Smooth muscle cell (in vitro differentiated cells): ENCODE measurements at regions not wholly inside any gene's neighbourhood (a gene's known extent, or its start where the extent isn't known, plus 50 kb on each side); places are given as distances from the start of the nearest gene placed in this dataset.

Source experiments
- DNase-seq: peaks from one replicate; lab custom pipeline; 2025; ENCODE audit not compliant: unreplicated experiment; lab: John Stamatoyannopoulos, UW
- H2AFZ ChIP-seq: fragments of 200-600 bp; sonication (generic); 2 replicates; pipeline ENCODE4 v1.6.0; 2016; ENCODE audit warnings: antibody characterized with exemption, low read depth, mild to moderate bottlenecking
- H3F3A ChIP-seq: fragments of 200-600 bp; sonication (generic); 2 replicates; pipeline ENCODE4 v1.6.0; 2017; ENCODE audit warnings: antibody characterized with exemption, low read depth
- H3K27ac ChIP-seq: fragments of 200-600 bp; sonication (generic); 2 replicates; pipeline ENCODE4 v1.5.1; 2016; ENCODE audit warnings: low read depth, mild to moderate bottlenecking
- H3K27me3 ChIP-seq: fragments of 200-600 bp; sonication (generic); 2 replicates; pipeline ENCODE4 v1.6.1; 2016; ENCODE audit warnings: low read depth, mild to moderate bottlenecking
- H3K36me3 ChIP-seq: fragments of 200-600 bp; sonication (generic); 2 replicates; pipeline ENCODE4 v1.5.1; 2016; ENCODE audit warnings: low read depth
- H3K4me1 ChIP-seq: fragments of 200-600 bp; sonication (generic); 2 replicates; pipeline ENCODE4 v1.5.1; 2016; ENCODE audit warnings: low read depth
- H3K4me2 ChIP-seq: fragments of 200-600 bp; sonication (generic); 2 replicates; pipeline ENCODE4 v1.6.0; 2016; ENCODE audit warnings: mild to moderate bottlenecking
- H3K4me3 ChIP-seq: fragments of 200-600 bp; sonication (generic); 2 replicates; pipeline ENCODE4 v1.5.1; 2016; ENCODE audit warnings: mild to moderate bottlenecking
- H3K79me2 ChIP-seq: fragments of 200-600 bp; sonication (generic); 2 replicates; pipeline ENCODE4 v1.6.0; 2016; ENCODE audit warnings: low read depth, mild to moderate bottlenecking
- H3K9ac ChIP-seq: fragments of 200-600 bp; sonication (generic); 2 replicates; pipeline ENCODE4 v1.6.0; 2016; ENCODE audit warnings: low read depth
- H3K9me3 ChIP-seq: fragments of 200-600 bp; sonication (generic); replicated peaks from 2 replicates; pipeline ENCODE4 v1.5.1; 2016; ENCODE audit warnings: low read depth
- H4K20me1 ChIP-seq: fragments of 200-600 bp; sonication (generic); 2 replicates; pipeline ENCODE4 v1.6.0; 2016; ENCODE audit warnings: low read depth
- WGBS: methylation state at CpG from one replicate; pipeline ENCODE4 v1.1.7; 2016; ENCODE audit warnings: low lambda C conversion rate; 5-methylcytosine and 5-hydroxymethylcytosine counted together
- TF ChIP-seq, protein P1 (sequence below): fragments of 200-600 bp; sonication (generic); IDR thresholded peaks from 2 replicates; pipeline ENCODE4 v1.5.1; 2017; ENCODE audit warnings: borderline replicate concordance, mild to moderate bottlenecking, antibody characterized with exemption; ENCODE audit not compliant: insufficient read depth, poor library complexity, severe bottlenecking

DNA sequence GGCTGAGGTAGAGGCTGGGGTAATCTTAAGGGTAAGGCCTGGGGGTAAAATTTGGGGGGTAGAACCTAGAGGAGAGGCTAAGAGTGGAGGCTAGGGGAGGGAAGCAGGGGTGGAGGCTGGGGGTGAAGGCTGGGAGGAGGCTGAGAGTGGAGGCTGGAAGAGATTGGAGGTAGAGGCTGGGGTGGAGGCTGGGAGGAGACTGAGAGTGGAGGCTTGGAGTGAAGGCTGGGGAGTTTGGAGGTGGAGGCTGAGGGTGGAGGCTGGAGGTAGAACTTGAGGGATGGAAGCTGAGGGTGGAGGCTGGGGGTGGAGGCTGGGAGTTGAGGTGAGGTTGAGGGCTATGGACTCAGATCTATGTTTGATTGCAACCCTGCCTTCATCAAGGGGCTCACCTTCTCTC, 333.6 kb downstream of the C16orf95 start:
- Histone ChIP-seq H3K4me3 (no peak overlapping the region), H3K36me3 (no peaks in the 10 kb centered on the region), H2AFZ (no peak overlapping the region), H3F3A (peaks cover 6% of the 10 kb centered on the region), H3K9me3 (no peaks in the 10 kb centered on the region), H3K27ac (no peak overlapping the region), H3K4me2 (no peak overlapping the region), H3K79me2 (no peaks in the 10 kb centered on the region), H3K27me3 (no peaks in the 10 kb centered on the region), H4K20me1 (no peaks in the 10 kb centered on the region), H3K9ac (no peak overlapping the region), H3K4me1 (peaks cover 6% of the 10 kb centered on the region)
- TF ChIP-seq, protein P1, sequence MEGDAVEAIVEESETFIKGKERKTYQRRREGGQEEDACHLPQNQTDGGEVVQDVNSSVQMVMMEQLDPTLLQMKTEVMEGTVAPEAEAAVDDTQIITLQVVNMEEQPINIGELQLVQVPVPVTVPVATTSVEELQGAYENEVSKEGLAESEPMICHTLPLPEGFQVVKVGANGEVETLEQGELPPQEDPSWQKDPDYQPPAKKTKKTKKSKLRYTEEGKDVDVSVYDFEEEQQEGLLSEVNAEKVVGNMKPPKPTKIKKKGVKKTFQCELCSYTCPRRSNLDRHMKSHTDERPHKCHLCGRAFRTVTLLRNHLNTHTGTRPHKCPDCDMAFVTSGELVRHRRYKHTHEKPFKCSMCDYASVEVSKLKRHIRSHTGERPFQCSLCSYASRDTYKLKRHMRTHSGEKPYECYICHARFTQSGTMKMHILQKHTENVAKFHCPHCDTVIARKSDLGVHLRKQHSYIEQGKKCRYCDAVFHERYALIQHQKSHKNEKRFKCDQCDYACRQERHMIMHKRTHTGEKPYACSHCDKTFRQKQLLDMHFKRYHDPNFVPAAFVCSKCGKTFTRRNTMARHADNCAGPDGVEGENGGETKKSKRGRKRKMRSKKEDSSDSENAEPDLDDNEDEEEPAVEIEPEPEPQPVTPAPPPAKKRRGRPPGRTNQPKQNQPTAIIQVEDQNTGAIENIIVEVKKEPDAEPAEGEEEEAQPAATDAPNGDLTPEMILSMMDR: no peak
- DNase-seq: no peak

DNA sequence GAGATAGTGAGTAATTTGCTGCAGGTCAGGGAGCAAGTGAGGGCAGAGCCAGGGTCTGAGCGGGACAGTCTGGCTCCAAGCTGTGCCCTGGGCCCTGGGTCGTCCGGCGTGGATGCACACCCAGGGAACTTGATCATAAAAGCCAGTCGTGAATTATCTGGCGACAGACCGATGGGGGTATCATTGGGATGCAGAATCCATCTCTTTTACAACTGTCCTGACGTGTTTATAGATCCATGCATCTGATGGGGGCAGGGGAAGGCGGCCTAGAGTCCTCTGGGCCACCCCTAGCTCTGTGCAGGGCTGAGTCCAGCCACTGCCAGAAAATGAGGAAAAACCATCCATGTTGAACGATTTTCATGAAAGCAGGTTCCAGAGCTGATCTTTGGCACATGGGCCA, 332.8 kb downstream of the C16orf95 start:
- Histone ChIP-seq H3K36me3 (no peaks in the 10 kb centered on the region), H3K79me2 (no peaks in the 10 kb centered on the region), H3K9ac (no peak overlapping the region), H3K27ac (no peak overlapping the region), H3K27me3 (no peaks in the 10 kb centered on the region), H3K4me3 (no peak overlapping the region), H3K9me3 (no peaks in the 10 kb centered on the region), H2AFZ (no peak overlapping the region), H4K20me1 (no peaks in the 10 kb centered on the region), H3F3A (peaks cover 6% of the 10 kb centered on the region), H3K4me1 (peaks cover 9% of the 10 kb centered on the region), H3K4me2 (no peak overlapping the region)
- TF ChIP-seq, protein P1: no peak
- WGBS: 65% methylated on average over 10 of the region's 10 CpGs
- no peak for DNase-seq

- TF ChIP-seq, protein P1: no peak
- DNase-seq: no peak
- no peak overlapping the region for H3K27ac ChIP-seq
- H3K4me1 ChIP-seq: peaks cover 12% of the 10 kb centered on the region
- H3K9me3 ChIP-seq: no peaks in the 10 kb centered on the region
- H2AFZ ChIP-seq: no peak overlapping the region
- no peak overlapping the region for H3K4me3 ChIP-seq
- H3K36me3 ChIP-seq: no peaks in the 10 kb centered on the region
- no peak overlapping the region for H3K4me2 ChIP-seq
- WGBS: 24% methylated on average over 13 of the region's 13 CpGs
- H3K27me3 ChIP-seq: no peaks in the 10 kb centered on the region
- H3K9ac ChIP-seq: no peak overlapping the region
- H4K20me1 ChIP-seq: no peaks in the 10 kb centered on the region
- H3K79me2 ChIP-seq: no peaks in the 10 kb centered on the region
- H3F3A ChIP-seq: peaks cover 12% of the 10 kb centered on the region
Observed at GRCh38 chr16:86984991-86985647, 332.1 kb downstream of the C16orf95 start.

GRCh38 chr16:86985648-86986015, 331.6 kb downstream of the C16orf95 start:
- Histone ChIP-seq H2AFZ (no peak overlapping the region), H3K4me2 (no peak overlapping the region), H3K27me3 (no peaks in the 10 kb centered on the region), H3K4me1 (peaks cover 12% of the 10 kb centered on the region), H3K9me3 (no peaks in the 10 kb centered on the region), H3F3A (peaks cover 13% of the 10 kb centered on the region), H3K27ac (no peak overlapping the region), H4K20me1 (no peaks in the 10 kb centered on the region), H3K36me3 (no peaks in the 10 kb centered on the region), H3K9ac (no peak overlapping the region), H3K79me2 (no peaks in the 10 kb centered on the region), H3K4me3 (no peak overlapping the region)
- TF ChIP-seq, protein P1: no peak
- WGBS: 81% methylated on average over 12 of the region's 12 CpGs
- no peak for DNase-seq
